ENCODE measurements at regions not wholly inside any gene's neighbourhood (a gene's known extent, or its start where the extent isn't known, plus 50 kb on each side); places are given as distances from the start of the nearest gene placed in this dataset.

DNA sequence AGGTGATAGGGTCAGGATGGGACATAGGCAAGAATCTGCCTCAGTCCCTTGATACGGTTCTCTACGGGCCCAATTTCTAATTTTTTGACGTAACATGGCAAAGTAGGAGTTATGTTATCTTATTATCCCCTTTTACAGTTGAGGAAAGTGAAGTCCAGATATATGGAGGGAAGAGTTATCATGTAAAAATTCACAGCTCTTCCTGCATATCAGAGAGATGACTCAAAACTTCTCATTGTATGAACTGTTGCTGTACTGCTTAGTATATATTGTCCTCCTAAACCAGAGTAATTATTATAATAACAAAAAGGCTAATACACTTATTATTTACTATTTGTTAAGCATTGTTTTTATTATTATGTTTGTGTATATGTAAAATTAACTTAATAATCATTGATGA, 260.5 kb upstream of the IGFBP7 start:
- TF ChIP-seq, protein P1, sequence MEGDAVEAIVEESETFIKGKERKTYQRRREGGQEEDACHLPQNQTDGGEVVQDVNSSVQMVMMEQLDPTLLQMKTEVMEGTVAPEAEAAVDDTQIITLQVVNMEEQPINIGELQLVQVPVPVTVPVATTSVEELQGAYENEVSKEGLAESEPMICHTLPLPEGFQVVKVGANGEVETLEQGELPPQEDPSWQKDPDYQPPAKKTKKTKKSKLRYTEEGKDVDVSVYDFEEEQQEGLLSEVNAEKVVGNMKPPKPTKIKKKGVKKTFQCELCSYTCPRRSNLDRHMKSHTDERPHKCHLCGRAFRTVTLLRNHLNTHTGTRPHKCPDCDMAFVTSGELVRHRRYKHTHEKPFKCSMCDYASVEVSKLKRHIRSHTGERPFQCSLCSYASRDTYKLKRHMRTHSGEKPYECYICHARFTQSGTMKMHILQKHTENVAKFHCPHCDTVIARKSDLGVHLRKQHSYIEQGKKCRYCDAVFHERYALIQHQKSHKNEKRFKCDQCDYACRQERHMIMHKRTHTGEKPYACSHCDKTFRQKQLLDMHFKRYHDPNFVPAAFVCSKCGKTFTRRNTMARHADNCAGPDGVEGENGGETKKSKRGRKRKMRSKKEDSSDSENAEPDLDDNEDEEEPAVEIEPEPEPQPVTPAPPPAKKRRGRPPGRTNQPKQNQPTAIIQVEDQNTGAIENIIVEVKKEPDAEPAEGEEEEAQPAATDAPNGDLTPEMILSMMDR (IDR thresholded peaks at IDR 0.05) = no peak
- TF ChIP-seq POLR2A (IDR thresholded peaks at IDR 0.05) = no peak
- TF ChIP-seq POLR2AphosphoS5 (IDR thresholded peaks at IDR 0.05) = no peak
